ENCODE measurements at regions not wholly inside any gene's neighbourhood (a gene's known extent, or its start where the extent isn't known, plus 50 kb on each side); places are given as distances from the start of the nearest gene placed in this dataset.

- Histone ChIP-seq H3K36me3 (no peaks in the 10 kb centered on the region), H3K4me3 (no peak overlapping the region), H3K9me3 (replicated peaks) (no peaks in the 10 kb centered on the region), H3K27ac (replicated peaks) (peak overlapping the region; percentile 10), H3K27me3 (ENCODE audit: low read depth) (no peaks in the 10 kb centered on the region), H3K4me1 (peaks cover 12% of the 10 kb centered on the region)
- DNase-seq = no peak
- intact Hi-C loops (cut with micrococcal nuclease) = no loop called here
- no peak for TF ChIP-seq CTCF (IDR thresholded peaks at IDR 0.05; ENCODE audit: borderline replicate concordance)
These were observed 458.9 kb upstream of the PDE3A start for GRCh38 chr12:19909418-19909817.

GRCh38 chr12:19910681-19911080 lies 457.7 kb upstream of the PDE3A start:
- no peaks in the 10 kb centered on the region for H3K27me3 ChIP-seq (ENCODE audit: low read depth)
- TF ChIP-seq CTCF (IDR thresholded peaks at IDR 0.05; ENCODE audit: borderline replicate concordance) = no peak
- H3K4me1 ChIP-seq = peaks cover 21% of the 10 kb centered on the region
- no peak overlapping the region for H3K27ac ChIP-seq (replicated peaks)
- no peak for DNase-seq
- H3K36me3 ChIP-seq = no peaks in the 10 kb centered on the region
- no peak overlapping the region for H3K4me3 ChIP-seq
- no peaks in the 10 kb centered on the region for H3K9me3 ChIP-seq (replicated peaks)
- intact Hi-C loops (cut with micrococcal nuclease) = no loop called here

- intact Hi-C loops (cut with micrococcal nuclease) = no loop called here
- no peaks in the 10 kb centered on the region for H3K27me3 ChIP-seq (ENCODE audit: low read depth)
- TF ChIP-seq CTCF (IDR thresholded peaks at IDR 0.05; ENCODE audit: borderline replicate concordance) = no peak
- H3K27ac ChIP-seq (replicated peaks) = no peak overlapping the region
- no peaks in the 10 kb centered on the region for H3K36me3 ChIP-seq
- H3K4me1 ChIP-seq = peaks cover 39% of the 10 kb centered on the region
- H3K4me3 ChIP-seq = no peak overlapping the region
- no peak for DNase-seq
- no peaks in the 10 kb centered on the region for H3K9me3 ChIP-seq (replicated peaks)
These were observed 455.3 kb upstream of the PDE3A start for GRCh38 chr12:19912991-19913390.

- intact Hi-C loops (cut with micrococcal nuclease) = no loop called here
- peak; percentile 70 for TF ChIP-seq CTCF (IDR thresholded peaks at IDR 0.05; ENCODE audit: borderline replicate concordance)
These were observed 452.7 kb upstream of the PDE3A start for GRCh38 chr12:19915392-19916195.

GRCh38 chr12:19916196-19916753 lies 452.1 kb upstream of the PDE3A start:
- H3K27ac ChIP-seq (replicated peaks) = peak overlapping the region; percentile 62
- intact Hi-C loops (cut with micrococcal nuclease) = no loop called here

More at GRCh38 chr12:19915392-19916195, 452.7 kb upstream of the PDE3A start:
- no peaks in the 10 kb centered on the region for H3K27me3 ChIP-seq (ENCODE audit: low read depth)
- no peaks in the 10 kb centered on the region for H3K36me3 ChIP-seq
- peak overlapping the region; percentile 62 for H3K27ac ChIP-seq (replicated peaks)
- H3K9me3 ChIP-seq (replicated peaks) = no peaks in the 10 kb centered on the region
- H3K4me3 ChIP-seq = no peak overlapping the region
- no peak for DNase-seq
- peaks cover 37% of the 10 kb centered on the region for H3K4me1 ChIP-seq

More at GRCh38 chr12:19916196-19916753, 452.1 kb upstream of the PDE3A start:
- H3K27me3 ChIP-seq (ENCODE audit: low read depth) = no peaks in the 10 kb centered on the region
- H3K36me3 ChIP-seq = no peaks in the 10 kb centered on the region
- H3K9me3 ChIP-seq (replicated peaks) = no peaks in the 10 kb centered on the region
- no peak for DNase-seq
- no peak overlapping the region for H3K4me3 ChIP-seq
- peaks cover 37% of the 10 kb centered on the region for H3K4me1 ChIP-seq
- no peak for TF ChIP-seq CTCF (IDR thresholded peaks at IDR 0.05; ENCODE audit: borderline replicate concordance)

Data from left ventricle myocardium inferior (tissue), 1 donor.